Ovary (tissue), 7 donors: ENCODE measurements at regions not wholly inside any gene's neighbourhood (a gene's known extent, or its start where the extent isn't known, plus 50 kb on each side); places are given as distances from the start of the nearest gene placed in this dataset.

Experiments
- DNase-seq, 5 donors: peaks; one replicate each; pipeline ENCODE4 v3.0.0-alpha.2; 2019 to 2020
- H3K27ac ChIP-seq, 2 donors: fragments of 200-600 bp; one replicate each; pipeline versions ENCODE4 v1.5.1 to v1.8.0; 2019 to 2022
- H3K27me3 ChIP-seq: fragments of 200-600 bp; one replicate; pipeline ENCODE4 v1.8.0; 2022
- H3K36me3 ChIP-seq: fragments of 200-600 bp; sonication (generic); one replicate; pipeline ENCODE4 v1.5.1; 2019
- H3K4me1 ChIP-seq: one replicate; pipeline ENCODE4 v1.8.1; 2013; ENCODE audit warnings: mild to moderate bottlenecking, moderate library complexity; ENCODE audit not compliant: insufficient read depth
- H3K4me3 ChIP-seq: fragments of 200-600 bp; sonication (generic); one replicate; pipeline ENCODE4 v1.5.1; 2017
- H3K9me3 ChIP-seq, 2 donors: fragments of 200-600 bp in 1 of 2; sonication (generic) in 1 of 2; one replicate each; pipeline versions ENCODE4 v1.5.1 to v1.8.1; 2013 to 2019; ENCODE audit warnings: mild to moderate bottlenecking in 1 of 2, moderate library complexity in 1 of 2
- EP300 ChIP-seq: sonication (generic); formaldehyde crosslinking; IDR thresholded peaks from one replicate; pipeline ENCODE4 v1.6.1; 2017; ENCODE audit warnings: antibody characterized with exemption
- POLR2A ChIP-seq: fragments of 450-650 bp; IDR thresholded peaks from one replicate; pipeline ENCODE4 v1.6.1; 2017; ENCODE audit warnings: antibody characterized with exemption, mild to moderate bottlenecking, moderate library complexity
- WGBS, 3 donors: extraction: QIAGEN DNeasy Blood & Tissue Kit in 1 of 3; methylation state at CpG; one replicate each; pipeline versions ENCODE4 v1.1.5 to v1.1.7; 2013 to 2017; 5-methylcytosine and 5-hydroxymethylcytosine counted together
- intact Hi-C, 4 donors: fragments of 100-400 bp; cut with DNase I; formaldehyde crosslinking; loops; one replicate each; pipeline versions ENCODE4 v1.11.0 to v1.15.1; 2022 to 2023
- TF ChIP-seq, protein P1 (sequence below), 3 donors: fragments of 450-650 bp in 2 of 3; fragments of 200-600 bp in 1 of 3; IDR thresholded peaks; one replicate each; pipeline versions ENCODE4 v1.5.1 to v1.8.0; 2016 to 2022; ENCODE audit warnings: antibody characterized with exemption in 3 of 3, mild to moderate bottlenecking in 1 of 3
- donor health status: DM: no; HTN: no; CAD: no; lungs with moderate emphysema.
- donor health status: DM: no; HTN: no; CAD: no.
- donor health status: Bipolar disorder and iron deficiency.
- donor health status: DM: no; HTN: no; CAD: no.
- donor health status: DM: yes; HTN: yes; CAD: no.

DNA sequence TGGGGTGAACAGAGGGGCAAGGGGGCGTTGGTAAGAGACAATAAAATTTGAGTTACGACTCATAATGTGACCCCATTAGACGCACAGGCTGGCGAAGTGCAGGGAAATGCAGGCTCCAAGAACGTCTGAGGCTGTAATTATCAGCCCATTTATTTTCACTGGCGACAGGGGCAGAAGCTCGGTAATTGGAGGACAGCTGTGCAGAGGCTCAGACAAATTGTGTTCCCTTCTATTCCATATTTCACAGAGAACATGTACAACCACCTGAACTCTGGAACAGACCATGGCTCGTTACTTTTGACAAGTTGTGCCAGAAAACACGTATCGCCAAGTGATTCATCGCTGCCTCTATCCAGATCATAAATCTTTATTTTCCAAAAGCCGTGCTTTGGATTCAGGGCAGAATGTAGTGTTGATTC is 137.3 kb upstream of the FRMD4A start:
- DNase-seq, result no peak
- TF ChIP-seq, protein P1, sequence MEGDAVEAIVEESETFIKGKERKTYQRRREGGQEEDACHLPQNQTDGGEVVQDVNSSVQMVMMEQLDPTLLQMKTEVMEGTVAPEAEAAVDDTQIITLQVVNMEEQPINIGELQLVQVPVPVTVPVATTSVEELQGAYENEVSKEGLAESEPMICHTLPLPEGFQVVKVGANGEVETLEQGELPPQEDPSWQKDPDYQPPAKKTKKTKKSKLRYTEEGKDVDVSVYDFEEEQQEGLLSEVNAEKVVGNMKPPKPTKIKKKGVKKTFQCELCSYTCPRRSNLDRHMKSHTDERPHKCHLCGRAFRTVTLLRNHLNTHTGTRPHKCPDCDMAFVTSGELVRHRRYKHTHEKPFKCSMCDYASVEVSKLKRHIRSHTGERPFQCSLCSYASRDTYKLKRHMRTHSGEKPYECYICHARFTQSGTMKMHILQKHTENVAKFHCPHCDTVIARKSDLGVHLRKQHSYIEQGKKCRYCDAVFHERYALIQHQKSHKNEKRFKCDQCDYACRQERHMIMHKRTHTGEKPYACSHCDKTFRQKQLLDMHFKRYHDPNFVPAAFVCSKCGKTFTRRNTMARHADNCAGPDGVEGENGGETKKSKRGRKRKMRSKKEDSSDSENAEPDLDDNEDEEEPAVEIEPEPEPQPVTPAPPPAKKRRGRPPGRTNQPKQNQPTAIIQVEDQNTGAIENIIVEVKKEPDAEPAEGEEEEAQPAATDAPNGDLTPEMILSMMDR (IDR thresholded peaks at IDR 0.05), result no peak
- TF ChIP-seq EP300 (no peak), POLR2A (no peak)
- Histone ChIP-seq H3K27me3 (no peaks in the 10 kb centered on the region), H3K9me3 (no peaks in the 10 kb centered on the region), H3K4me3 (no peak overlapping the region), H3K36me3 (no peaks in the 10 kb centered on the region), H3K4me1 (no peaks in the 10 kb centered on the region), H3K27ac (no peak overlapping the region)
- intact Hi-C loops, result no loop called here
- 37 to 43% (median 42%) methylated on average over 12 of the region's 12 CpGs for WGBS, 3 donors

DNA sequence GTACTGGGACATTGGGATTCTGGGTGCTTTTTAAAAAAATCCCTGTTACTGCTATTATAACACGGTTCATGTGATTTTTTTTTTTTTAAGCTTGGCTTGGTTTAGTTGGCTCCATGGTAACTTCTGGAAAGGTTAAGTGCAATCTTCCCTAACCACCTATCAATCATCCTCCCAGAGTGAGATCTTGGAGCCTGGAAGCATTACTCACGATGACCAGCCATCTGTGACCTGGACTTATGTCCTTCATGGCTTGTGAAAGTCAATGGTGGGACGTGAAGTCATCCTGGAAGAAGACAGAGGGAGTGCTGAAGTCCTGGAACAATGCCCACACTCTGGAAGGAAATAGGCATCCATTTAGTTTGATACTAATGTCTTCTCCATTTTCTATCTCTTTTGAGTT is 135.5 kb upstream of the FRMD4A start:
- 26 to 31% (median 26%) methylated on average over 3 of the region's 3 CpGs for WGBS, 3 donors
- Histone ChIP-seq H3K4me3 (no peak overlapping the region), H3K27ac (no peak overlapping the region), H3K9me3 (no peaks in the 10 kb centered on the region), H3K27me3 (no peaks in the 10 kb centered on the region), H3K4me1 (no peaks in the 10 kb centered on the region), H3K36me3 (no peaks in the 10 kb centered on the region)
- intact Hi-C loops, result no loop called here
- DNase-seq, result no peak
- TF ChIP-seq POLR2A (no peak), EP300 (no peak)
- TF ChIP-seq, protein P1 (IDR thresholded peaks at IDR 0.05), result no peak

DNA sequence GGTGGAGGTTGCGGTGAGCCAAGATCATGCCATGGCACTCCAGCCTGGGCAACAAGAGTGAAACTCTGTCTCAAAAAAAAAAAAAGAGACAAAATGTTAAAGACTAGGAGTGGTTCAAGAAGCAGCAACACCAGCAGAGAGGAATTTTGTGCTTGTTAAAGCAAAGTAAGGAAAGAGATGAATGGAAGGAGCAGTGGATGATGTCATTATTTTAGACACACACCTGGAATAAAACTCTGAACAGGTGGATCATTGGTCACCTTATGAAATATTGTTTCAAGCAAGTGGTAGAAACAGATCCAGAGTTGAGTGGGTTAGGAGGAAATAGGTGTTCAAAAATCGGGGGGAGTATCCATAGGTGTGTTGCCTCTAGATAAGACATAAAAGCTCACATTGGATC is 129.7 kb upstream of the FRMD4A start:
- Histone ChIP-seq H3K27ac (no peak overlapping the region), H3K36me3 (no peaks in the 10 kb centered on the region), H3K9me3 (no peaks in the 10 kb centered on the region), H3K27me3 (no peaks in the 10 kb centered on the region), H3K4me1 (no peaks in the 10 kb centered on the region), H3K4me3 (no peak overlapping the region)
- DNase-seq, result no peak
- WGBS, 3 donors, result 86 to 90% (median 88%) methylated on average over 2 of the region's 2 CpGs
- intact Hi-C loops, result no loop called here
- no peak for TF ChIP-seq EP300
- TF ChIP-seq, protein P1 (IDR thresholded peaks at IDR 0.05), result no peak
- TF ChIP-seq POLR2A, result no peak

DNA sequence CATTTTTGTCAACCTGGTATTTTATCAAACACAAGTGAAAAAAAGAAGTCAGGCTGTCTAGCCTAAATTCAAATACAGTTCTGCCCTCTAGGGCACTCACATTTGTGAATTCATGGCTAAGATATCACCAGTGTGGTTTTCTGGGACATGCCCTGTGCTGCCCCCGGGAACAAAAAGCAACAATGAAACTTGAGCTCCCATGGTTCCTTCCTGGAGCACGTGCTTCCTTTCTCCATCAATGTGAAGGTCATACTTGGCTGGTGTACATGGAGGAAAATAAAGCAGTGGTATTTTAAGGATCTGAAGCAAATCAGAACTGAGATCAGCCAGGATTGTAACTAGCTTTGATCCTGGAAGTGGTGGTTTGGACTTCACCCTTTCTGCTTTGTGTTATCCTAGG is 128.9 kb upstream of the FRMD4A start:
- no peak overlapping the region for H3K27ac ChIP-seq
- H3K4me1 ChIP-seq, result no peaks in the 10 kb centered on the region
- H3K4me3 ChIP-seq, result no peak overlapping the region
- intact Hi-C loops, result no loop called here
- 8 to 23% (median 12%) methylated on average over 2 of the region's 2 CpGs for WGBS, 3 donors
- H3K9me3 ChIP-seq, result no peaks in the 10 kb centered on the region
- DNase-seq, result no peak
- H3K27me3 ChIP-seq, result no peaks in the 10 kb centered on the region
- no peaks in the 10 kb centered on the region for H3K36me3 ChIP-seq
- TF ChIP-seq EP300, result no peak

DNA sequence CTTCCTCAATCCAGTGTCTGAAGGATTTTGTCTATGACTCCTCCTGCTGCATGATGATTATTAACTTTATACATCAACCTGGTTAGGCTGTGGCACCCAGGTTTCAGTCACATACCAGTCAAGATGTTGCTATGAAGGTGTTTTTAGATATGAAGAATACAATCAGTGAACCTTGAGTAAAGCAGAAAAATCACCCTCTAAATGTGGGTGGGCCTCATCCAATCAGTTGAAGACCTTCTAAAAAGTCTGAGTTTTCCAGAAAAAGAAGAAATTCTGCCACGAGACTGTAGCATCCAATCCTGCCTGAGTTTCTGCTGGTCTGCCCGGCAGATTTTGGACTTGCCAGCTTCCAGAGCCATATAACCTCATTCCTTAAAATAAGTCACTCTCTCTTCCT is 126.1 kb upstream of the FRMD4A start:
- WGBS, 3 donors, result 91 to 95% (median 92%) methylated on average over 2 of the region's 2 CpGs
- peaks cover 4% of the 10 kb centered on the region for H3K4me1 ChIP-seq

More for the DNA sequence above, 126.1 kb upstream of the FRMD4A start:
- H3K4me3 ChIP-seq, result no peak overlapping the region
- TF ChIP-seq POLR2A (no peak), EP300 (no peak)
- TF ChIP-seq, protein P1 (IDR thresholded peaks at IDR 0.05), result no peak
- intact Hi-C loops, result no loop called here
- H3K27ac ChIP-seq, result no peak overlapping the region
- H3K27me3 ChIP-seq, result no peaks in the 10 kb centered on the region
- H3K9me3 ChIP-seq, result no peaks in the 10 kb centered on the region
- DNase-seq, result no peak
- no peaks in the 10 kb centered on the region for H3K36me3 ChIP-seq
